ENCODE measurements at regions not wholly inside any gene's neighbourhood (a gene's known extent, or its start where the extent isn't known, plus 50 kb on each side); places are given as distances from the start of the nearest gene placed in this dataset.

DNA sequence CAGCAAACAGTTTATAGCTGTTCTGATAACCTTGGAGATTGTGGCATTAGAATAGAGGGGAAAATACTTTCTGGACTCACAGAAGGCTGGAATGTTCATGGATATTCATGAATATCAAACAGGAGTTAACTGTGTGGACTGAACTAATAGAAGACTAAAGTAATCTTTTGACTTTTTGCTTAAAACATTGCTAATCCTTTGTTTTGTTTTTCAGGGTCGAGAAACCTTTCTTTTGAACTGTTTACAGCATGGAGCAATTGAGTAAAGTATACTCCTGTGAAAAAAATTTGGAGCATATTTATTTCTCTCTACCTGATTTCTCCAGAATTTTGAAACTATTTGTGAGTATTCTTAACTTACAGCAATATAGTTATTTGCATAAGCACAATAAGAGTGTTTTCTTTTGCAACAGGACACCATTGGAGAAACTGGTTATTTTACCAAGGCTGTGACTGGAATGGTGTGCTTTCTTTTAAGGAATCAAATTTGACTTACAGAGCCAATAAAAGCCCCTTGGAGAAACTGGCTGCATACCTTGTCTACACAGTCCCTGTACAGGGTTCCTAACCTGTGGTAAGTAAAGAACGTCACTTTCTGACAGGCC lies 821.6 kb downstream of the TBC1D22A start:
- TF ChIP-seq, protein P1, sequence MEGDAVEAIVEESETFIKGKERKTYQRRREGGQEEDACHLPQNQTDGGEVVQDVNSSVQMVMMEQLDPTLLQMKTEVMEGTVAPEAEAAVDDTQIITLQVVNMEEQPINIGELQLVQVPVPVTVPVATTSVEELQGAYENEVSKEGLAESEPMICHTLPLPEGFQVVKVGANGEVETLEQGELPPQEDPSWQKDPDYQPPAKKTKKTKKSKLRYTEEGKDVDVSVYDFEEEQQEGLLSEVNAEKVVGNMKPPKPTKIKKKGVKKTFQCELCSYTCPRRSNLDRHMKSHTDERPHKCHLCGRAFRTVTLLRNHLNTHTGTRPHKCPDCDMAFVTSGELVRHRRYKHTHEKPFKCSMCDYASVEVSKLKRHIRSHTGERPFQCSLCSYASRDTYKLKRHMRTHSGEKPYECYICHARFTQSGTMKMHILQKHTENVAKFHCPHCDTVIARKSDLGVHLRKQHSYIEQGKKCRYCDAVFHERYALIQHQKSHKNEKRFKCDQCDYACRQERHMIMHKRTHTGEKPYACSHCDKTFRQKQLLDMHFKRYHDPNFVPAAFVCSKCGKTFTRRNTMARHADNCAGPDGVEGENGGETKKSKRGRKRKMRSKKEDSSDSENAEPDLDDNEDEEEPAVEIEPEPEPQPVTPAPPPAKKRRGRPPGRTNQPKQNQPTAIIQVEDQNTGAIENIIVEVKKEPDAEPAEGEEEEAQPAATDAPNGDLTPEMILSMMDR (IDR thresholded peaks at IDR 0.05), result no peak
- no peak for TF ChIP-seq ZFX (IDR thresholded peaks at IDR 0.05; ENCODE audit: borderline replicate concordance)
